ENCODE measurements at regions not wholly inside any gene's neighbourhood (a gene's known extent, or its start where the extent isn't known, plus 50 kb on each side); places are given as distances from the start of the nearest gene placed in this dataset.
A peak's percentile ranks its signal among the peaks of the same experiment; 100 is the strongest.
"Not testable (repeated sequence)": the region's sequence is repeated elsewhere in the genome, so short reads cannot be mapped to it uniquely, and the experiment has no call there.

DNA sequence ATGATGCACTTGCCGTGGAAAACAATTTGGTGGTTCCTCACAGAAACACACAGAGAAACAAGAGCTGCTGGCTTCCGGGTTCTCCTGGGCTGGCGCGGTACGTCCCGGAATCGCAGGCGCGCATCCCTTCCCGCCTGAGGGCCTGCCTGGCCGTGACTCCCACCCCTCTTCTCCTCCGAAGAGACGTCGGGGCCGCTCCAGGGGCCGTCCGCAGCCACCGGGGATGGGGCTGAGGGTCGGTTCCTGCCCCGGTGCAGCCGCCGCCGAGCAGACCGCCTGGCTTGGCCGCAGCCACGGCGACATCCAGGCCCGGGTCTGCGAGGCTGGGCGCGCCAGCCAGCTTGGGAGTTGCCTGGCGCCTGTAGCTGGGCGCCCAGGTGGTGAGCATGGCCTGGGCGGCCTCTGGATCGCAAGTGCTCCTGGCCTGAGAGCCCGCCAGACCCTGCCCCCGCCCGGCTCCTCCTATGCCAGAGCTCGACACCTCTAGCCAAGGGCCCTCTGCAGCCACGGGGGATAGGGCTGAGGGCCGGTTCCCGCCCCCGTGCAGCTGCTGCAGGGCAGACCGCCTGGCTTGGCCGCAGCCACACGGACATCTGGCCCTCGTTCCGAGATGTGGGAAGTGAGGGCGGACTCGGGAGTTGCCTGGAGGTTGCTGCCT is 1647.5 kb downstream of the SPATA31A7 start:
- DNase-seq: peak; percentile 14

DNA sequence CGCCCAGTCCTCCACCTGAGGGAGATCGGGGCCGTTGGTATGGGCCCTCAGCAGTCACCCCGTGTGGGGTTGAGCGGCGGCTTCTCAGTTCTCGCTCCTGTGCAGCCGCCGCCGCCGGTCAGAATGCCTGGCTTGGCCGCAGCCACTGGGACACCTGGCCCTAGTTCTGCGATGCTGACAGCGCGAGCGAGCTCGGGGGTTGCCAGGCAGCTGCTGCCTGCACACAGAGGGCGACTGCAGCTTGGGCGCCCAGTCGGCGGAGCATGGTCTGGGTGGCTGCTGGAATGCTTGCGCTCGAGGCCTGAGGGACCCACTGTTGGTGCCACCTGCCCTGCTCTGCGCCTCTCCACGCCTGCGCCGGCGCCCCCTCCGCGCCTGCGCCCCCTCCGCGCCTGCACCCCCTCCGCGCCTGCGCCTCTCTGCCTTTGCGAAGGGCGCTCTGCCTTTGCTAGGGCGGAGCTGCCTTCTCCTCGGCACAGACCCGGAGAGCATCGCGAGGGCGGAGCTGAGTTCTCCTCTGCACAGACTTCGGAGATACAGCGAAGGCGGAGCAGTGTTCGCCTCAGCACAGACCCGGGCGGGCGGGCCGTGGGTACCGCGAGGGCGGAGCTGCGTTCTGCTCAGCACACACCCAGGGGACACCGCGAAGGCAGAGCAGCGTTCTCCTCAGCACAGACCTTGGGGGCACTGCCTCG is 1648.3 kb downstream of the SPATA31A7 start:
- peak; percentile 94 for DNase-seq

DNA sequence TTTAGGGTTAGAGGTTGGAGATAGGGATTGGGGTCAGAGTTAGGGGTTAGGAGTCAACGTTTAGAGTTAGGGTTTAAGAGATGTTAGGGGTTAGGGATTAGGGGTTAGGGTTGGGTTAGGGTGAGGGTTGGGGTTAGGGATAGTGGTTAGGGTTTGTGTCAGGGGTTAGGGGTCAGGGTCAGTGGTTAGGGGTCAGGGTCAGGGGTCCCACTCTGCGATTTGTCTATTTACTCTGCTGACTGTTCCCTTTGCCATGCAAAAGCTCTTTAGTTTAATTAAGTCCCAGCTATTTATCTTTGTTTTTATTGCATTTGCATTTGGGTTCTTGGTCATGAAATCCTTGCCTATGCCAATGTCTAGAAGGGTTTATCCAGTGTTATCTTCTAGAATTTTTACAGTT is 1649.3 kb downstream of the SPATA31A7 start:
- DNase-seq: not testable (repeated sequence)

- DNase-seq: not testable (repeated sequence)
Observed at GRCh38 chr9:62843145-62843544, 1653.3 kb downstream of the SPATA31A7 start.

GRCh38 chr9:62843706-62844290 is 1654.0 kb downstream of the SPATA31A7 start:
- not testable (repeated sequence) for DNase-seq

GRCh38 chr9:62844681-62845185 is 1654.9 kb downstream of the SPATA31A7 start:
- DNase-seq: not testable (repeated sequence)

DNA sequence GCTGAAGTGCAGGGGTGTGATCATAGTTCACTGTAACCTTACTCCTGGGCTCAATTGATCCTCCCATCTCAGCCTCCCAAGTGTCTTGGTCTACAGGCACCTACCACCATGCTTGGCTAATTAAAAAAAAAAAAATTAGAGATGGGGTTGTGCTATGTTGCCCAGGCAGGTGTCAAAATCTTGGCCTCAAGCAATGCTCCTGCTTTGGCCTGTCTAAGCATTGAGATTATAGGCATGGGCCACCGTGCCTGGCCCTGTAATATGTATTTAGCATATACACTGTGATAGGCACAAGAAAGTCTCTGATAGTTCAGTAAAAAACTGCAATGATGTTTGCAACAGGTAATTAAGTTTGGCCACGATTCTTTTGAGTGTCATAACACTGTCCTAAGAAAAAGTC is 1658.4 kb downstream of the SPATA31A7 start:
- not testable (repeated sequence) for DNase-seq

DNA sequence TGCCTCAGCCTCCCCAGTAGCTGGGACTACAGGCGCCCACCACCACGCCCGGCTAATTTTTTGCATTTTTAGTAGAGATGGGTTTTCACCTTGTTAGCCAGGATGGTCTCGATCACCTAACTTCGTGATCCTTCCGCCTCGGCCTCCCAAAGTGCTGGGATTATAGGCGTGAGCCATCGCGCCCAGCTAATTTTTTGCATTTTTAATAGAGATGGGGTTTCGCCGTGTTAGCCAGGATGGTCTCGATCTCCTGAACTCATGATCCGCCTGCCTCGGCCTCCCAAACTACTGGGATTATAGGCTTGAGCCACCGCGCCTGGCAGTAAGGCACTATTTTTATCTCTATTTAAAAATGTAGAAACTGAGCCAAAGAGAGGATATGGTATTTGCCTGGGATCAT is 1660.2 kb downstream of the SPATA31A7 start:
- not testable (repeated sequence) for DNase-seq

DNA sequence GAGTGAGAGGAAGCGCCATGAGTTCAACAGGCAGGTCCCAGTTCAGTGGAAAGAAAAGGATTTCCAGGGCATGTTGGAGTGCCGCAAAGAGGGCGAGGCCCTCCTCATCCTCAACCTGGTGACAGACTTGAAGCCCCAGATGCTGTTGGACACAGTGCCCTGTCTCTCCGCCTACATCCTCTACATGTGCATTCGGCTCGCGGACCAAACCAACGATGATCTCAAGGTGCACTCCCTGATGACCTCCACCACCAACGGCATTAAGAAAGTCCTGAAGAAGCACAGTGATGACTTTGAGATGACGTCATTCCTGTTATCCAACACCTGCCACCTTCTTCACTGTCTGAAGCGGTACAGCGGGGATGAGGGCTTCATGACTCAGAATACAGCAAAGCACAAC is 1667.4 kb downstream of the SPATA31A7 start:
- not testable (repeated sequence) for DNase-seq

- not testable (repeated sequence) for DNase-seq
Observed at GRCh38 chr9:62858240-62858639, 1668.4 kb downstream of the SPATA31A7 start.

- DNase-seq: not testable (repeated sequence)
Observed at GRCh38 chr9:62860939-62861860, 1671.4 kb downstream of the SPATA31A7 start.

GRCh38 chr9:62862180-62862579 is 1672.3 kb downstream of the SPATA31A7 start:
- DNase-seq: not testable (repeated sequence)

GRCh38 chr9:62863319-62863718 is 1673.5 kb downstream of the SPATA31A7 start:
- DNase-seq: not testable (repeated sequence)

- DNase-seq: not testable (repeated sequence)
Observed at GRCh38 chr9:62863867-62864266, 1674.0 kb downstream of the SPATA31A7 start.

GRCh38 chr9:62864481-62865469 is 1674.9 kb downstream of the SPATA31A7 start:
- DNase-seq: not testable (repeated sequence)

DNA sequence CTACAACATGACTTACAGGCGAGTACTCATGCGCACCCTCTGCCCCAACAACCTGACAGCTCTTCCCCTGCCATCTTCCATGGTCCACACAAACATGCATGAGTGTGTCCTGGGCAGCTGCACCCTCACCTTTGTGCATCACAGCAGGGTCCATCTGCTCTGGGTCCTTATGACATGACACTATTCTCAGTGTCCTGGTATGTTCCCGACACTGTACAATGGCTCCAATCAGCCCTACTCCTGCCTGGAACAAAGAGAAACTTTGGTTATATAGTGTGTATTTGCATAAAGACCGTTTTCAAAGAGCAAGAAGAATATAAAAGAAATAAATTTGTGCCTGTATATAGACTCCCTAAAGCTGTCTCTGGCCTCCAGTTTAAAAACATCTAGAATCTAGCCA is 1679.2 kb downstream of the SPATA31A7 start:
- DNase-seq: not testable (repeated sequence)

DNA sequence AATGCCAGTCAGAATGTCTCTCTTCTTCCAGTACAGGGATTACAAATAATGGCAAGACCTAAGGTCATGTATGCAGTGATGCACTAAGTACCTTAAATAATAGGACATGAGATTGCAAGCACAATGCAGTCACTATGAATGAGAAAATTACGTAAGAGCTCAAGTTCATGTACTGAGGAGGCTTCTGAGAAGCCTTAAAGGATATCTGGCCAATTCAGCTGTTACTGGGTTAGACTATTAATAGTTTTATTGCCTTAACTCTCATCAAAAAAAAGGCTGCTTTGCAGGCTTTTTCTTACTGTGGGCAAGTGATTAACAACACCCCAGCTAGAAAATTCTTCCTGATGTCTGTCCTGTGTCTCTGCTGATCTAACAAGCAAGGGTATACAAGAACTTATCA is 1681.9 kb downstream of the SPATA31A7 start:
- DNase-seq: not testable (repeated sequence)

- DNase-seq: not testable (repeated sequence)
Observed at GRCh38 chr9:62874213-62874612, 1684.4 kb downstream of the SPATA31A7 start.

DNA sequence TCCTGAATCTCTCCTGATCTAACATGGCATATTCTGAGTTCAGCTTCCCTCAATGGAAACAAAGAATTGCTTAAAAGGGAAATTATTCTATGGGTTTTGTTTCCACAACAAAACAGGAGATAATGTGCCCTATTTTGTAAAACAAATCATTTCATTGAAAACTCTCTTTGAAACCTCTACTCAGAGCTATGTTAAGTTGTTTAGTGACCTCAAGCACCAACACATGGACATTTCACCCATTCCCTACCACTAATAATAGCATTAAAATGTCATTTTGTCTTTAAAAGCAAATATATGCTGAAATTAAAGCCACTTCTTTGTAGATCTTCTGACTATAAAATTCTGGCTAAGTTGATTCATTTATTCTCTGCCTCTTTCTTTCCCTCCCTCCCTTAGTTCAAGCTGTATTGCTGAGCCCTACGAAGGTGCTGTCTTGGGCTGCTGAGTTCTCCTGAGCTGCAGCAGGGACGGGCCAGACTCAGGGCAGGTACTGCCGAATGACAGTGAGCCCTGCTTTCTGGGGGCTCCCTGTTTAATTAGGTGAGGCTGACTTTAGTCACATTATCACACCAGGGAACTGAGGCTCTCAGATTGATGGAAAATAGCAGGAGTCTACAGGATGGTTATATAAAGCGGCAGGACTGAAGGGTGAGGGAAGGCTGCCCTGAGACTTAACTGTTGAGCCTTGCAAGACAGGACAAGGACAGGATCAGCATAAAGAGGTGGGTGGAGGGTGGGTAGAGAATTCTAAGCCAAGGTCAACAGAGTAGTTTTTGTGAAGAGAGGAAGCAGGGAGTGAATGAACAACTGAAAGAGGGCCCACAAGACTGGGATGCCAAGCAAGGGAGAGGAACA is 1685.1 kb downstream of the SPATA31A7 start:
- DNase-seq: not testable (repeated sequence)

DNA sequence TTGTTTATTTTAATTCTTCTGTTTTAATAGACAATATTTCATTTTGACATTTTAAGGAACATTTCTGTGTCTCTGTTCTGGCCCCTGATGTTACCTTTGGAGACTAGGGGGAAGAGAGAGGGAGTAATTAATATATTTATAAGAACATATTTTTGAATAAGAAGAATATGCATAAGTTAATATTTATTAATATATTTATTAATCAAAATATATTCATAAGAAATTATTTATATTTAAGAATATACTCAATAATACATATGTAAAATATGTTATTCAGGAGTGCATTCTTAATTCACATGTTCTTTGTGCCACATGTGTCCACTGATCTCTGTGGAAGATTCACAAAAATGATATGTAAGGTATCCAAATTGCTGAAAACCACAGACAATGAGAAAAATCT is 1687.7 kb downstream of the SPATA31A7 start:
- not testable (repeated sequence) for DNase-seq

Data from activated naive CD4-positive, alpha-beta T cell treated with Interleukin-2 at 50 U/mL for 16 hours (primary cell).